RWPE1 (cell line): ENCODE measurements at regions not wholly inside any gene's neighbourhood (a gene's known extent, or its start where the extent isn't known, plus 50 kb on each side); places are given as distances from the start of the nearest gene placed in this dataset.

Source experiments
- CTCF ChIA-PET: fragments of 350-600 bp; sonication (Branson Sonifier 250); formaldehyde crosslinking; extraction: SDS; loops from one replicate; lab custom pipeline; 2021; lab: Yijun Ruan, JAX
- POLR2A ChIA-PET: fragments of 400-600 bp; formaldehyde crosslinking; extraction: SDS; loops from one replicate; lab custom pipeline; 2020; ENCODE audit warnings: antibody characterized with exemption; ENCODE audit not compliant: low non-redundant PET; lab: Yijun Ruan, JAX
- DNase-seq: peaks from one replicate; pipeline ENCODE4 v3.0.0; 2012; ENCODE audit warnings: low spot score
- H3K27ac ChIP-seq: fragments of 450-650 bp; 2 replicates; pipeline ENCODE4 v1.5.1; 2017
- CTCF ChIP-seq: fragments of 450-650 bp; conservative IDR thresholded peaks from 2 replicates; pipeline ENCODE4 v1.5.1; 2017; ENCODE audit warnings: low read depth, mild to moderate bottlenecking

- DNase-seq = no peak
- ChIA-PET CTCF (interaction anchor here (0.5 to 0.6 kb wide), 2 partner anchors 31 to 75 kb away, joined by 3 read pairs; no protein-coding TSS in a partner anchor), POLR2A (no interaction called here)
- no peak for TF ChIP-seq CTCF
- no peak overlapping the region for H3K27ac ChIP-seq
Measured at GRCh38 chr6:81326881-81327561, 425.5 kb downstream of the TENT5A start.

- POLR2A ChIA-PET = no interaction called here
- CTCF ChIA-PET = no interaction called here
- no peak for DNase-seq
- H3K27ac ChIP-seq = no peak overlapping the region
- TF ChIP-seq CTCF = no peak
Measured at GRCh38 chr6:81309811-81310210, 442.7 kb downstream of the TENT5A start.

GRCh38 chr6:81308577-81309279 lies 443.8 kb downstream of the TENT5A start:
- H3K27ac ChIP-seq = no peak overlapping the region
- DNase-seq = no peak
- TF ChIP-seq CTCF = no peak
- ChIA-PET POLR2A (no interaction called here), CTCF (interaction anchor here (0.6 kb wide), 1 partner anchor 1884 kb away, joined by 3 read pairs; no protein-coding TSS in a partner anchor)

GRCh38 chr6:81307651-81308214 lies 444.7 kb downstream of the TENT5A start:
- no peak for DNase-seq
- CTCF ChIA-PET = no interaction called here
- POLR2A ChIA-PET = no interaction called here
- TF ChIP-seq CTCF = no peak
- no peak overlapping the region for H3K27ac ChIP-seq

GRCh38 chr6:81304466-81304865 lies 448.0 kb downstream of the TENT5A start:
- POLR2A ChIA-PET = no interaction called here
- no peak for DNase-seq
- TF ChIP-seq CTCF = no peak
- CTCF ChIA-PET = interaction anchor here (0.7 kb wide), 1 partner anchor 1519 kb away, joined by 3 read pairs; no protein-coding TSS in a partner anchor
- no peak overlapping the region for H3K27ac ChIP-seq

GRCh38 chr6:81300961-81301360 lies 451.5 kb downstream of the TENT5A start:
- POLR2A ChIA-PET = no interaction called here
- TF ChIP-seq CTCF = no peak

More at GRCh38 chr6:81300961-81301360, 451.5 kb downstream of the TENT5A start:
- CTCF ChIA-PET = no interaction called here
- DNase-seq = no peak
- H3K27ac ChIP-seq = no peak overlapping the region
